ENCODE measurements at regions not wholly inside any gene's neighbourhood (a gene's known extent, or its start where the extent isn't known, plus 50 kb on each side); places are given as distances from the start of the nearest gene placed in this dataset.

DNA sequence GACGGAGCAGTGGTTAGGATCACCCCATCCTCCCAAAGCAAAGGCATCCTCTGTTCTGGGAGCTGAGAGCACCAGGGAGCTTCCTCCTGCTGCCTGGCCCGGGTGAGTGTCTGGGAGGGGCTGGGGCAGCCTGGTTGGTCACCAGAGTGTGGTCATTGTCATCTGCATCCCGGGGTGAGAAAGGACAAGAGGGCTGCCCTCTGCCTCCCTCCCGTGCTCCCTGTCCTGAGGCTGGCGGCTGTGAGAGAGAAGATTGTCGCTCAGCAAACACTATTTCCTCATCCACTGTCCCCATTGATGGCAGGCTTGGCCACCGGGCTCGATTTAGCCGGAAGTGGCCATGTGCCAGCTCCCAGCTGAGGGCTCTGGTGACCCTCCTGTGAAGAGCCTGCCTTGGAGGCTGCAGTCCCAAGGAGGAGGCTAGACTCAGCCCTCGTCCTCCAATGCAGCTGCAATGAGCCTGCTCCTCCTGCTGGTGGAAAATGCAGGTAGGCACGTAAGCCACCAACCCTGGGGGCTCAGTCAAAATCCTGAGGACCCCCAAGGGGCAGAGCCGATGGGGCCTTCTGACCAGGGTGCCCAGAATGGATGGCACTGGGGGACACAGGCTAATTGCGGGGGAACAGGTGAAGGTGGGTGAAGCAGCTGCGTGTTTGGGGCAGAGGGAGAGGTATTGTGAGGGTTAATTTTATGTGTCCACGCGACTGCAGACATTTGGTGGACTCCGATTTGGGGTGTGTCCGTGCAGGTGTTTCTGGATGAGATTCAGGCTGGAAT, 155.7 kb downstream of the KIF26A start:
- DNase-seq: peak in 5 of 7 donors; percentile 2 to 53 (median 15)
- intact Hi-C loops (cut with DNase I): no loop called here
- TF ChIP-seq, protein P1, sequence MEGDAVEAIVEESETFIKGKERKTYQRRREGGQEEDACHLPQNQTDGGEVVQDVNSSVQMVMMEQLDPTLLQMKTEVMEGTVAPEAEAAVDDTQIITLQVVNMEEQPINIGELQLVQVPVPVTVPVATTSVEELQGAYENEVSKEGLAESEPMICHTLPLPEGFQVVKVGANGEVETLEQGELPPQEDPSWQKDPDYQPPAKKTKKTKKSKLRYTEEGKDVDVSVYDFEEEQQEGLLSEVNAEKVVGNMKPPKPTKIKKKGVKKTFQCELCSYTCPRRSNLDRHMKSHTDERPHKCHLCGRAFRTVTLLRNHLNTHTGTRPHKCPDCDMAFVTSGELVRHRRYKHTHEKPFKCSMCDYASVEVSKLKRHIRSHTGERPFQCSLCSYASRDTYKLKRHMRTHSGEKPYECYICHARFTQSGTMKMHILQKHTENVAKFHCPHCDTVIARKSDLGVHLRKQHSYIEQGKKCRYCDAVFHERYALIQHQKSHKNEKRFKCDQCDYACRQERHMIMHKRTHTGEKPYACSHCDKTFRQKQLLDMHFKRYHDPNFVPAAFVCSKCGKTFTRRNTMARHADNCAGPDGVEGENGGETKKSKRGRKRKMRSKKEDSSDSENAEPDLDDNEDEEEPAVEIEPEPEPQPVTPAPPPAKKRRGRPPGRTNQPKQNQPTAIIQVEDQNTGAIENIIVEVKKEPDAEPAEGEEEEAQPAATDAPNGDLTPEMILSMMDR (IDR thresholded peaks at IDR 0.05): peak in 3 of 6 experiments; percentile 13 to 34 (median 23)
- TF ChIP-seq POLR2A (IDR thresholded peaks at IDR 0.05): no peak
- Histone ChIP-seq H3K4me1 (replicated peaks in 1 of 2) (peaks cover 0 to 14% of the 10 kb centered on the region in 2 donors), H3K36me3 (replicated peaks in 1 of 2) (no peaks in the 10 kb centered on the region), H3K4me3 (no peak overlapping the region), H3K27ac (peak overlapping the region in 1 of 5 donors; percentile 81), H3K27me3 (no peaks in the 10 kb centered on the region), H3K9me3 (replicated peaks in 1 of 3) (no peaks in the 10 kb centered on the region)
- WGBS, 4 donors: 63 to 71% (median 65%) methylated on average over 12 to 18 of the region's 18 CpGs

DNA sequence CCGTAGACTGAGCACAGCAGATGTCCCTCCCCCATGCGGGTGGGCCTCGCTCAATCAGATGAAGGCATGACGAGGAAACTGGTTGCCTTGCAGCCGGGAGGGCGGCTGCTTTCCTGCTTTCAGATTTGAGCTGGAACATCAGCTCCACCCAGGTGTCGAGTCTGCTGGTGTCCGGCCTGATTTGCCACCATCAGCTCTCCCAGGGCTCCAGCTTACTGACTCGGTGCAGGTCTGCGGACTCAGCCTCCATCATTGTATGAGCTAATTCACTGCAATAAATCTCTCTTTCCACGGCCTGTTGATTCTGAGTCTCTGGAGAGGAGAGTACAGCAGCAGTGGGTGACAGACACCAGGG, 156.2 kb downstream of the KIF26A start:
- TF ChIP-seq POLR2A (IDR thresholded peaks at IDR 0.05): no peak
- TF ChIP-seq, protein P1 (IDR thresholded peaks at IDR 0.05): no peak
- Histone ChIP-seq H3K27me3 (no peaks in the 10 kb centered on the region), H3K4me3 (no peak overlapping the region), H3K27ac (peak overlapping the region in 1 of 5 donors; percentile 81), H3K36me3 (replicated peaks in 1 of 2) (no peaks in the 10 kb centered on the region), H3K4me1 (replicated peaks in 1 of 2) (peaks cover 0 to 14% of the 10 kb centered on the region in 2 donors), H3K9me3 (replicated peaks in 1 of 3) (no peaks in the 10 kb centered on the region)
- DNase-seq: peak in 3 of 7 donors; percentile 7 to 70 (median 21)
- 69 to 83% (median 78%) methylated on average over 9 to 11 of the region's 11 CpGs for WGBS, 4 donors
- intact Hi-C loops (cut with DNase I): no loop called here

DNA sequence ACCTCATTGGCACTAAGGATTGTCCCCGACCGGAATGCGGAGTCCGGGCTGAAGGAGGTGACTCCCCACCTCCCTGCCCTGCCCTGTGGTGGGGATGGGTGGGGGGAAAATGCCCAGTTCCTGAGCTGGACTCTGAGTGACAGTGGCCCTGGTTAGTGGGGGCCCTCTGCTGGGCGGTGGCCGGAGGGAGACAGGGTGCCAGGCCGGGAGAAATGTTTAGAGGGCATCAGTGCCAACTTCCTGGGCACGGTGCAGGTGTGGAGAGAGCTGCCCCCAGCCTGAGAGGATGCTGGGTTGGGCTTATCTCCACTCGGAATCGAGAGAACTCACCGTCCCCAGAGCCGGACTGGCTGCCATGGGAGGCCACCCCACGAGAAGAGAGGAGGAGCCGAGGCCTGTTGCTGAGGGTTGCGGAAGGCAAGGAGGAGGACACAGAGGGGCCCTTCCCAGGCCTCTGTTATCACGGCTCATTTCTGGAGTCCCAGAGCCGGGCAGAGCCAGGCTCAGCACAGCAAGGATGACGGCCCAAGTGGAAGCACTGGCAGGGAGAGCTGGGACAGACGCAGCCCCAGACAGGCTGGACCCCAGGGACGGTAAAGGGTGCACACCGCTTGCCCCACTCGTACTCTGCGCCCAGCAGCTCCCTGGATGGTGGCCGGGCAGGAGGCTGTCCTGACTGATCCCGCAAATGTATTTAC, 156.7 kb downstream of the KIF26A start:
- DNase-seq: peak in 5 of 7 donors; percentile 0 to 82 (median 9)
- H3K4me3 ChIP-seq: no peak overlapping the region
- TF ChIP-seq, protein P1 (IDR thresholded peaks at IDR 0.05): no peak
- TF ChIP-seq POLR2A (IDR thresholded peaks at IDR 0.05): no peak
- peaks cover 0 to 14% of the 10 kb centered on the region in 2 donors for H3K4me1 ChIP-seq (replicated peaks in 1 of 2)
- intact Hi-C loops (cut with DNase I): no loop called here
- no peaks in the 10 kb centered on the region for H3K9me3 ChIP-seq (replicated peaks in 1 of 3)
- H3K36me3 ChIP-seq (replicated peaks in 1 of 2): no peaks in the 10 kb centered on the region
- 76 to 83% (median 79%) methylated on average over 14 to 25 of the region's 25 CpGs for WGBS, 4 donors
- H3K27ac ChIP-seq: peak overlapping the region in 1 of 5 donors; percentile 81
- no peaks in the 10 kb centered on the region for H3K27me3 ChIP-seq

DNA sequence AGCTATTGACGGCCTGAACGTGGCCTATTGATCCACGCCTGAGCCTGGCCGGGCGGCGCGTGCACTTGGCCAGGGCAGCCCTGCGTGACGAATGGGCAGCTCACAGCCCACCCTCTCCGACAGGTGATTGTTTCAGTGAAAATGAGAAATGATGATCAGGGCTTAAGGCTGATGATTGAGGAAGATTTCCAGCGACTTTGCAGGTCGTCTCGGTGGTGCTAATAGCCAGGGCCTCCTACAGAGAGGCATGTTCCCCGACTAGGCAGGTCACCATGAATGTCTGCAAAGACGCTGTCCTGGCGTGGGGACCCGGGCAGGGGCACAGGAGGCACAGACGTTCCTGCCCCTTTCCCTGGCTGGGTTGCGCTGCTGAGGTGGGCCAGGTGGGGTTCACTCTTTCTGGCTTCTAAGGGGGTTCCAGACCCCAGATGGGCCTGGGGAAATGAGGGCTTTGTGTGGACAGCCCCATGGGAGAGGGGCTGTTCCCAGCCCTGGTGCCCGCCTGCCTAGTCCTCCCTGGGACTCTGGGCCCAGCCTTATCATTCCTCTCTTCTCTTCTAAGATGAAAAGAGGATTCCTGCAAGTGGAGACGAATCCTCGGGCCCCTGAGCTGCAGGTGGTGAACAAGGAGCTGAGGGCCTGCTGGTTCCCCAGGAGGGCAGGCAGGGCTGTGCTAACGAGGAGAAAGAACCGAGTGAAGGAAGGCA, 157.4 kb downstream of the KIF26A start:
- Histone ChIP-seq H3K4me1 (replicated peaks in 1 of 2) (peaks cover 0 to 14% of the 10 kb centered on the region in 2 donors), H3K27ac (peak overlapping the region in 1 of 5 donors; percentile 81), H3K9me3 (replicated peaks in 1 of 3) (no peaks in the 10 kb centered on the region), H3K36me3 (replicated peaks in 1 of 2) (no peaks in the 10 kb centered on the region), H3K4me3 (no peak overlapping the region), H3K27me3 (no peaks in the 10 kb centered on the region)
- DNase-seq: peak in 4 of 7 donors; percentile 5 to 50 (median 12)
- intact Hi-C loops (cut with DNase I): no loop called here
- WGBS, 4 donors: 79 to 87% (median 84%) methylated on average over 5 to 24 of the region's 24 CpGs
- TF ChIP-seq, protein P1 (IDR thresholded peaks at IDR 0.05): no peak

Data from adrenal gland (tissue), 9 donors.